PC-9 (cell line): ENCODE measurements at regions not wholly inside any gene's neighbourhood (a gene's known extent, or its start where the extent isn't known, plus 50 kb on each side); places are given as distances from the start of the nearest gene placed in this dataset.

Source experiments
- BruUV-seq: library from RNA; stranded (reverse); fragments of 400-500 nt; replicated peaks from 2 replicates; lab custom pipeline; 2021; lab: Mats Ljungman, UMichigan
- CTCF ChIA-PET: fragments of 300-600 bp; sonication (Branson Sonifier 250); formaldehyde crosslinking; loops from one replicate; lab custom pipeline; 2022; ENCODE audit warnings: antibody characterized with exemption; lab: Charles Lee
- POLR2A ChIA-PET: fragments of 300-600 bp; sonication (Branson Sonifier 250); formaldehyde crosslinking; loops from one replicate; lab custom pipeline; 2022; ENCODE audit warnings: antibody characterized with exemption; ENCODE audit not compliant: unreplicated experiment; lab: Charles Lee
- DNase-seq, 2 experiments: peaks; one replicate each; pipeline versions ENCODE4 v3.0.0 to v3.0.0-alpha.2; 2015 to 2022; ENCODE audit warnings: mixed read lengths in 1 of 2
- H2AFZ ChIP-seq: fragments of 200-600 bp; sonication (generic); 2 replicates; pipeline ENCODE4 v1.8.1; 2017; ENCODE audit warnings: antibody characterized with exemption
- H3F3A ChIP-seq: fragments of 200-600 bp; sonication (generic); 2 replicates; pipeline ENCODE4 v1.8.1; 2017; ENCODE audit warnings: antibody characterized with exemption, mild to moderate bottlenecking, low read depth; ENCODE audit not compliant: insufficient read depth
- H3K27ac ChIP-seq: fragments of 200-600 bp; sonication (generic); 2 replicates; pipeline ENCODE4 v1.6.1; 2016; ENCODE audit warnings: mixed run types
- H3K27me3 ChIP-seq: fragments of 200-600 bp; sonication (generic); 2 replicates; pipeline ENCODE4 v1.6.1; 2016; ENCODE audit warnings: low read depth, mixed run types; ENCODE audit not compliant: insufficient read depth
- H3K36me3 ChIP-seq: fragments of 200-600 bp; sonication (generic); 2 replicates; pipeline ENCODE4 v1.6.1; 2016; ENCODE audit warnings: low read depth, mixed run types
- H3K4me1 ChIP-seq: fragments of 200-600 bp; sonication (generic); replicated peaks from 2 replicates; pipeline ENCODE4 v1.6.1; 2016; ENCODE audit warnings: mixed run types; ENCODE audit not compliant: insufficient read depth
- H3K4me2 ChIP-seq: fragments of 200-600 bp; sonication (generic); 2 replicates; pipeline ENCODE4 v1.6.1; 2017; ENCODE audit warnings: mixed run types
- H3K4me3 ChIP-seq: fragments of 200-600 bp; sonication (generic); 2 replicates; pipeline ENCODE4 v1.6.1; 2016; ENCODE audit warnings: mixed run types
- H3K79me2 ChIP-seq: fragments of 200-600 bp; sonication (generic); 2 replicates; pipeline ENCODE4 v1.6.1; 2017; ENCODE audit warnings: low read depth, mixed run types
- H3K9me2 ChIP-seq: fragments of 200-600 bp; sonication (generic); 2 replicates; pipeline ENCODE4 v1.8.1; 2017; ENCODE audit warnings: mild to moderate bottlenecking; ENCODE audit not compliant: insufficient read depth
- H3K9me3 ChIP-seq: fragments of 200-600 bp; sonication (generic); 2 replicates; pipeline ENCODE4 v1.8.1; 2016; ENCODE audit warnings: low read depth; ENCODE audit not compliant: insufficient read depth
- H4K20me1 ChIP-seq: fragments of 200-600 bp; sonication (generic); 2 replicates; pipeline ENCODE4 v1.8.1; 2017; ENCODE audit not compliant: insufficient read depth
- CTCF ChIP-seq: fragments of 200-600 bp; sonication (generic); conservative IDR thresholded peaks from 2 replicates; pipeline ENCODE4 v1.6.1; 2017; ENCODE audit warnings: mixed run types, antibody characterized with exemption, mild to moderate bottlenecking, moderate library complexity
- EZH2 ChIP-seq: fragments of 200-600 bp; sonication (generic); IDR thresholded peaks from 2 replicates; pipeline ENCODE4 v1.8.0; 2017; ENCODE audit warnings: antibody characterized with exemption, low read depth
- intact Hi-C: fragments of 100-400 bp; cut with micrococcal nuclease; formaldehyde crosslinking; loops from one replicate; pipeline ENCODE4 v1.10.0; 2022; ENCODE audit not compliant: unreplicated experiment

GRCh38 chr13:53276265-53276664 is 247.7 kb downstream of the OLFM4 start:
- Histone ChIP-seq H4K20me1 (no peaks in the 10 kb centered on the region), H2AFZ (no peak overlapping the region), H3K9me3 (no peaks in the 10 kb centered on the region), H3K36me3 (no peaks in the 10 kb centered on the region), H3K27ac (no peak overlapping the region), H3K79me2 (no peaks in the 10 kb centered on the region), H3K4me2 (no peak overlapping the region), H3K4me3 (no peak overlapping the region), H3K9me2 (no peaks in the 10 kb centered on the region), H3K4me1 (no peaks in the 10 kb centered on the region), H3K27me3 (peaks cover 17% of the 10 kb centered on the region), H3F3A (no peaks in the 10 kb centered on the region)
- no peak for DNase-seq
- BruUV-seq: no TSS peak
- ChIA-PET POLR2A (no interaction called here), CTCF (no interaction called here)
- TF ChIP-seq EZH2 (no peak), CTCF (no peak)
- intact Hi-C loops: no loop called here

GRCh38 chr13:53281677-53282076 is 253.1 kb downstream of the OLFM4 start:
- no TSS peak for BruUV-seq
- no peaks in the 10 kb centered on the region for H3K79me2 ChIP-seq
- no peak overlapping the region for H3K4me3 ChIP-seq
- intact Hi-C loops: no loop called here
- no peak overlapping the region for H3K4me2 ChIP-seq
- TF ChIP-seq EZH2 (no peak), CTCF (no peak)
- no peak for DNase-seq
- no peaks in the 10 kb centered on the region for H3K36me3 ChIP-seq
- ChIA-PET POLR2A (no interaction called here), CTCF (no interaction called here)
- no peaks in the 10 kb centered on the region for H3F3A ChIP-seq
- no peaks in the 10 kb centered on the region for H3K9me3 ChIP-seq
- H4K20me1 ChIP-seq: no peaks in the 10 kb centered on the region
- no peak overlapping the region for H2AFZ ChIP-seq
- no peak overlapping the region for H3K27ac ChIP-seq
- H3K9me2 ChIP-seq: no peaks in the 10 kb centered on the region
- peaks cover 11% of the 10 kb centered on the region; the same call in 1 of the 2 replicates for H3K27me3 ChIP-seq
- no peaks in the 10 kb centered on the region for H3K4me1 ChIP-seq

- no peaks in the 10 kb centered on the region; the same call in 1 of the 2 replicates for H3K9me2 ChIP-seq
- H3K27me3 ChIP-seq: no peaks in the 10 kb centered on the region
- H3K9me3 ChIP-seq: no peaks in the 10 kb centered on the region
- BruUV-seq: no TSS peak
- no peak overlapping the region for H2AFZ ChIP-seq
- H3K79me2 ChIP-seq: no peaks in the 10 kb centered on the region
- POLR2A ChIA-PET: no interaction called here
- CTCF ChIA-PET: no interaction called here
- H3K27ac ChIP-seq: no peak overlapping the region
- no peaks in the 10 kb centered on the region for H3F3A ChIP-seq
- TF ChIP-seq EZH2 (no peak), CTCF (no peak)
- no peaks in the 10 kb centered on the region for H4K20me1 ChIP-seq
- H3K36me3 ChIP-seq: no peaks in the 10 kb centered on the region
- DNase-seq: no peak
- no peak overlapping the region for H3K4me2 ChIP-seq
- H3K4me1 ChIP-seq: no peaks in the 10 kb centered on the region
- no peak overlapping the region for H3K4me3 ChIP-seq
- intact Hi-C loops: no loop called here
These were observed 257.4 kb downstream of the OLFM4 start for GRCh38 chr13:53285896-53286430.
